Fibroblast of pulmonary artery (primary cell): ENCODE measurements at regions not wholly inside any gene's neighbourhood (a gene's known extent, or its start where the extent isn't known, plus 50 kb on each side); places are given as distances from the start of the nearest gene placed in this dataset.

Experiments used
- DNase-seq: peaks from one replicate; pipeline ENCODE4 v3.0.0-alpha.2; 2010; ENCODE audit warnings: low read depth
- H3K4me3 ChIP-seq: replicated peaks from 2 replicates; pipeline ENCODE4 v1.5.1; 2011; ENCODE audit warnings: low read depth, mild to moderate bottlenecking, control low read depth, low read length, moderate library complexity
- CTCF ChIP-seq: IDR thresholded peaks from 2 replicates; pipeline ENCODE4 v1.5.1; 2011; ENCODE audit warnings: mild to moderate bottlenecking, control low read depth, low read length, inconsistent platforms; ENCODE audit errors: missing control alignments

GRCh38 chr2:235371018-235371417 lies 122.8 kb upstream of the AGAP1 start:
- no peak for TF ChIP-seq CTCF
- no peak overlapping the region for H3K4me3 ChIP-seq
- DNase-seq: no peak

GRCh38 chr2:235373171-235373570 lies 120.7 kb upstream of the AGAP1 start:
- TF ChIP-seq CTCF: no peak
- no peak for DNase-seq
- H3K4me3 ChIP-seq: no peak overlapping the region

- TF ChIP-seq CTCF: no peak
- H3K4me3 ChIP-seq: no peak overlapping the region
- DNase-seq: no peak
Measured at GRCh38 chr2:235377176-235377575, 116.7 kb upstream of the AGAP1 start.

- no peak overlapping the region for H3K4me3 ChIP-seq
- TF ChIP-seq CTCF: no peak
- peak; percentile 16 for DNase-seq
Measured at GRCh38 chr2:235378246-235378645, 115.6 kb upstream of the AGAP1 start.

- no peak overlapping the region for H3K4me3 ChIP-seq
- TF ChIP-seq CTCF: no peak
Measured at GRCh38 chr2:235378944-235379343, 114.9 kb upstream of the AGAP1 start.

GRCh38 chr2:235381261-235381912 lies 112.5 kb upstream of the AGAP1 start:
- no peak for DNase-seq
- no peak overlapping the region for H3K4me3 ChIP-seq
- no peak for TF ChIP-seq CTCF

More at GRCh38 chr2:235378944-235379343, 114.9 kb upstream of the AGAP1 start:
- no peak for DNase-seq

GRCh38 chr2:235382179-235382578 lies 111.7 kb upstream of the AGAP1 start:
- no peak for DNase-seq
- H3K4me3 ChIP-seq: no peak overlapping the region
- TF ChIP-seq CTCF: no peak
